ENCODE measurements at regions not wholly inside any gene's neighbourhood (a gene's known extent, or its start where the extent isn't known, plus 50 kb on each side); places are given as distances from the start of the nearest gene placed in this dataset.

DNA sequence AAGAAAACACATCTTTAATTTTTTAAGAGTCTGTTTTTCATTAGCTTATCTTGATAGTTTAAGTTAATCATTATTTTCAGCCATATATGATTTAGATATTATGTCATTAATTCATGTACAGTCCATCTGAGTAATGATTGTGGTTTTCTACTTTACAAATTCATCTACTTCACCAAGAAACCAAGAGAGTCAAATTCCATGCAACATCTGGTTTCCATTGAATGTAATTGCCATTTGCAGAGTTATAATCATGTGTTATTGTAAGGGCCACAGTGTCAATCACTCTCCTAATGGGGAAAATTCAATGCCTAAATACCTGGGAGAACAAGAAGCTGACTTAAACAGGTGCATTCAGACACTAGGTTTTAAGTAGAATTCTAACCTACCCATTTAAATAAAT is 217.2 kb upstream of the OSR1 start:
- Mint-ChIP-seq H3K36me3 (ENCODE audit: low read depth) (no peaks in the 10 kb centered on the region), H3K4me1 (ENCODE audit: low read depth) (no peaks in the 10 kb centered on the region), H3K27ac (no peak overlapping the region), H3K4me3 (no peak overlapping the region), H3K27me3 (peaks cover 24% of the 10 kb centered on the region), H3K9me3 (no peaks in the 10 kb centered on the region)
- DNase-seq: no peak

- Mint-ChIP-seq H3K9me3 (no peaks in the 10 kb centered on the region), H3K27ac (no peak overlapping the region), H3K36me3 (ENCODE audit: low read depth) (no peaks in the 10 kb centered on the region), H3K4me3 (no peak overlapping the region), H3K27me3 (peaks cover 16% of the 10 kb centered on the region), H3K4me1 (ENCODE audit: low read depth) (no peaks in the 10 kb centered on the region)
- no peak for DNase-seq
These were observed 216.4 kb upstream of the OSR1 start for GRCh38 chr2:19574778-19575260.

DNA sequence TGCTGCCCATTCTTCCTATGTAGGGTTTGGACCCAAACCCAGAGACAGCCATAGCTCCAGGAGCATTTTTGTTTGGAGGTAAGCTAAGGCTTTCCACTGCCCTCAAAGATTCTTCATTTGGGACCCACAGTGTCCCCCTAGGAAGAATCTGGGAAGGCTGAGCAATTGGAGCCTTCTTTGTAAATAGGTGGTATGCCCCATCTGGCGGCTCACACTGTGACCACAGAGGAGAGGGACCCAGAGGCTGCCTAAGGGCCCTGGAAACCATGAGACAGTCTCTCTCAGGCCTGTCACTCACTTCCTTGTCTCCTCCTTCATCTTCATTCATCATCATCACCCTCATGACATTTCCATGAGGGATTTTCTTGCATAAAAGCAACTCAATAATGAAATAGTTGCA is 215.4 kb upstream of the OSR1 start:
- no peaks in the 10 kb centered on the region for H3K36me3 Mint-ChIP-seq (ENCODE audit: low read depth)
- no peaks in the 10 kb centered on the region for H3K9me3 Mint-ChIP-seq
- no peak overlapping the region for H3K4me3 Mint-ChIP-seq
- H3K27me3 Mint-ChIP-seq: peaks cover 15% of the 10 kb centered on the region
- no peaks in the 10 kb centered on the region for H3K4me1 Mint-ChIP-seq (ENCODE audit: low read depth)
- no peak overlapping the region for H3K27ac Mint-ChIP-seq
- DNase-seq: no peak

GRCh38 chr2:19571773-19572172 is 213.3 kb upstream of the OSR1 start:
- no peak for DNase-seq
- no peak overlapping the region for H3K27ac Mint-ChIP-seq
- peaks cover 15% of the 10 kb centered on the region for H3K27me3 Mint-ChIP-seq

GRCh38 chr2:19569300-19569791 is 210.9 kb upstream of the OSR1 start:
- H3K27me3 Mint-ChIP-seq: peaks cover 8% of the 10 kb centered on the region
- H3K27ac Mint-ChIP-seq: no peak overlapping the region

More at GRCh38 chr2:19571773-19572172, 213.3 kb upstream of the OSR1 start:
- no peak overlapping the region for H3K4me3 Mint-ChIP-seq
- H3K9me3 Mint-ChIP-seq: no peaks in the 10 kb centered on the region
- no peaks in the 10 kb centered on the region for H3K4me1 Mint-ChIP-seq (ENCODE audit: low read depth)
- no peaks in the 10 kb centered on the region for H3K36me3 Mint-ChIP-seq (ENCODE audit: low read depth)

GRCh38 chr2:19568809-19569208 is 210.4 kb upstream of the OSR1 start:
- no peak for DNase-seq
- Mint-ChIP-seq H3K27ac (no peak overlapping the region), H3K27me3 (peaks cover 4% of the 10 kb centered on the region), H3K4me3 (no peak overlapping the region), H3K36me3 (ENCODE audit: low read depth) (no peaks in the 10 kb centered on the region), H3K4me1 (ENCODE audit: low read depth) (no peaks in the 10 kb centered on the region), H3K9me3 (no peaks in the 10 kb centered on the region)

More at GRCh38 chr2:19569300-19569791, 210.9 kb upstream of the OSR1 start:
- no peaks in the 10 kb centered on the region for H3K4me1 Mint-ChIP-seq (ENCODE audit: low read depth)
- H3K9me3 Mint-ChIP-seq: no peaks in the 10 kb centered on the region
- no peaks in the 10 kb centered on the region for H3K36me3 Mint-ChIP-seq (ENCODE audit: low read depth)
- H3K4me3 Mint-ChIP-seq: no peak overlapping the region
- DNase-seq: no peak

DNA sequence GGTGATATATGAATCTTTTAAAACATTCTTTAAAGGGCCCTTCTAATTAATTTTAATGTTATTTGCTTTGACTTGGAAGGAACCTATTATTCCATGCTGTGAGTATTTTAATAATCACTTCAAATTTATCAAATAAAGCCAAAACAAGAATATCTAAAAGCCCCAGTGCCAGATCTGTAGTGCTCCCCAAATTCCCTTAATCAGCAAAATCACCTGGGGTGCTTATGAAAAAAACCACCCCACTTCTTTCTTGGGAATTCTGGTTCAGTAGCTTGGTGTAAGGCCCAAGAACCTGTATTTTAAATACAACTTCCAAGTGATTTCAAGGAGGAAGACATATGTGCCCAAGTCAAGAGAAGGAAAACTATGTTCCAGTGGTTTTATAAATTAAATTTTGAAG is 202.4 kb upstream of the OSR1 start:
- H3K27ac Mint-ChIP-seq: no peak overlapping the region
- H3K4me1 Mint-ChIP-seq (ENCODE audit: low read depth): peaks cover 10% of the 10 kb centered on the region
- H3K27me3 Mint-ChIP-seq: peaks cover 11% of the 10 kb centered on the region

DNA sequence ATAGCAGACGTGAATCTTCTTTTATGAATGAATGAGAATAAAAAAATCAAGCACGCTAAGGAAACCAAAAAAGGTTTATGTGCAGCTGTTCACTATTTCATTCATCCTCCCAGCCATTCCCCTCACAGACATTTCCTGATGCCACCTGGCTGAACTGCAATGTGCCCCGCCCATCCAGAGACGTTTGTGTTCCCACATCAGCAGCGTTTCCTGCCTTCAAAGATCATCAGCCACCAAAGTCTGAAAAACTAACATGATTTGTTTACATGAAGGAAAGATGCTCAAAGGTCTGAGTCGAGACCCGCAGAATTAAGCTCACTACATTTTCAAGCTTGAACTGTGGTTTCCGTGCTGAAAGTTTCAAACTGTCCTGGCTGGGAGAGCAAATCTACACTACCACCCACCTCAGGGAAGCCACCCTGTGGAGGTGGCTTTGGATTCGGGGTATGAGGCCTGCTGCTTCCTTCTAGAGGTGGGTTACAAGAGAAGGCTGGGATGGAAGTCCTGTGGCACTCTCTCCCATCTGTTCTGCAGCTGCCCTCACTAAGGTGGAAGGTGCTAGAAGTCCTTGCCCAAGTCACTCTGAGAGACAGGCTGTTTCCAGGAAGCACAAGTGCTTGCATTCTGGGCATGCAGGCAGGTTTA is 201.3 kb upstream of the OSR1 start:
- Mint-ChIP-seq H3K4me1 (ENCODE audit: low read depth) (peaks cover 10% of the 10 kb centered on the region), H3K4me3 (no peak overlapping the region), H3K36me3 (ENCODE audit: low read depth) (no peaks in the 10 kb centered on the region), H3K27me3 (peaks cover 19% of the 10 kb centered on the region), H3K9me3 (no peaks in the 10 kb centered on the region), H3K27ac (no peak overlapping the region)
- DNase-seq: no peak

More for the DNA sequence above, 202.4 kb upstream of the OSR1 start:
- no peak for DNase-seq
- no peaks in the 10 kb centered on the region for H3K9me3 Mint-ChIP-seq
- H3K36me3 Mint-ChIP-seq (ENCODE audit: low read depth): no peaks in the 10 kb centered on the region
- no peak overlapping the region for H3K4me3 Mint-ChIP-seq

- Mint-ChIP-seq H3K27ac (no peak overlapping the region), H3K4me3 (no peak overlapping the region), H3K4me1 (ENCODE audit: low read depth) (peaks cover 10% of the 10 kb centered on the region), H3K27me3 (peaks cover 19% of the 10 kb centered on the region), H3K36me3 (ENCODE audit: low read depth) (no peaks in the 10 kb centered on the region), H3K9me3 (no peaks in the 10 kb centered on the region)
- no peak for DNase-seq
These were observed 198.2 kb upstream of the OSR1 start for GRCh38 chr2:19556648-19557047.

- Mint-ChIP-seq H3K36me3 (ENCODE audit: low read depth) (no peaks in the 10 kb centered on the region), H3K9me3 (no peaks in the 10 kb centered on the region), H3K4me3 (no peak overlapping the region), H3K27ac (no peak overlapping the region), H3K27me3 (peaks cover 16% of the 10 kb centered on the region), H3K4me1 (ENCODE audit: low read depth) (peaks cover 4% of the 10 kb centered on the region)
- DNase-seq: no peak
These were observed 196.1 kb upstream of the OSR1 start for GRCh38 chr2:19554520-19554919.

DNA sequence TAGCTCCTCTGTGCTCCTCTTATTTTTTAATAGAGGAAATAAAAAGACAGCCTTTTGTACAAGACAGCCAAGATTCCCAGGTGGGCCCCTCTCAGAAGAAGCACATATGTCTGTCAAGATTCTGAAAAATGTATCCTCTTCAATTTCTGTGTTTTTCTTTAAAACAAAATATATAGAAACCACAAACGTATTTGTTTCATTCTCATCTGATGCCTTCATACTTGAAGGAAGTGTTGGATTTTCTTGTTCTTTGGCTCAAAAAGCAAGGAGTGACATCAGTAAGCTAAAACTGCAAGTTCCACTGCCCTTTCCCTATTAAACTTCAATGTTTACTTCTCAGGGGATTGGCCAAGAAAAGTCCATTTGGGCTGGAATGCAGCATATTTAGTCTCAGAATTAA is 193.8 kb upstream of the OSR1 start:
- Mint-ChIP-seq H3K27ac (no peak overlapping the region), H3K4me3 (no peak overlapping the region), H3K9me3 (no peaks in the 10 kb centered on the region), H3K4me1 (ENCODE audit: low read depth) (no peaks in the 10 kb centered on the region), H3K36me3 (ENCODE audit: low read depth) (no peaks in the 10 kb centered on the region), H3K27me3 (peaks cover 18% of the 10 kb centered on the region)
- DNase-seq: no peak

GRCh38 chr2:19550750-19551149 is 192.3 kb upstream of the OSR1 start:
- H3K9me3 Mint-ChIP-seq: no peaks in the 10 kb centered on the region
- peaks cover 13% of the 10 kb centered on the region for H3K27me3 Mint-ChIP-seq
- DNase-seq: no peak
- H3K27ac Mint-ChIP-seq: no peak overlapping the region
- H3K4me1 Mint-ChIP-seq (ENCODE audit: low read depth): no peaks in the 10 kb centered on the region
- H3K4me3 Mint-ChIP-seq: no peak overlapping the region
- H3K36me3 Mint-ChIP-seq (ENCODE audit: low read depth): no peaks in the 10 kb centered on the region

GRCh38 chr2:19549821-19550220 is 191.4 kb upstream of the OSR1 start:
- Mint-ChIP-seq H3K27me3 (peaks cover 5% of the 10 kb centered on the region), H3K9me3 (no peaks in the 10 kb centered on the region), H3K36me3 (ENCODE audit: low read depth) (no peaks in the 10 kb centered on the region), H3K27ac (no peak overlapping the region), H3K4me1 (ENCODE audit: low read depth) (no peaks in the 10 kb centered on the region), H3K4me3 (no peak overlapping the region)
- no peak for DNase-seq

GRCh38 chr2:19548116-19548515 is 189.7 kb upstream of the OSR1 start:
- Mint-ChIP-seq H3K27ac (no peak overlapping the region), H3K9me3 (no peaks in the 10 kb centered on the region), H3K27me3 (peaks cover 5% of the 10 kb centered on the region), H3K36me3 (ENCODE audit: low read depth) (no peaks in the 10 kb centered on the region), H3K4me3 (no peak overlapping the region), H3K4me1 (ENCODE audit: low read depth) (no peaks in the 10 kb centered on the region)
- DNase-seq: no peak

- Mint-ChIP-seq H3K4me3 (no peak overlapping the region), H3K27ac (no peak overlapping the region), H3K4me1 (ENCODE audit: low read depth) (no peaks in the 10 kb centered on the region), H3K27me3 (peaks cover 5% of the 10 kb centered on the region), H3K9me3 (no peaks in the 10 kb centered on the region), H3K36me3 (ENCODE audit: low read depth) (no peaks in the 10 kb centered on the region)
- DNase-seq: no peak
These were observed 188.9 kb upstream of the OSR1 start for GRCh38 chr2:19547321-19547720.

Measured in activated T-cell treated with anti-CD3 and anti-CD28 coated beads, Interleukin-2, amount 50 U/mL, for 24 hours (primary cell).